ENCODE measurements at regions not wholly inside any gene's neighbourhood (a gene's known extent, or its start where the extent isn't known, plus 50 kb on each side); places are given as distances from the start of the nearest gene placed in this dataset.

- Histone ChIP-seq H3K27me3 (ENCODE audit: control insufficient read depth, insufficient read depth, low read length) (no peaks in the 10 kb centered on the region), H3K56ac (ENCODE audit: extremely low read depth, insufficient read depth, low read length) (no peak overlapping the region), H4K20me1 (ENCODE audit: insufficient read depth, low read length) (no peaks in the 10 kb centered on the region), H3K27ac (ENCODE audit: insufficient read depth, low read length) (no peak overlapping the region), H2AK9ac (replicated peaks; ENCODE audit: low read depth, low read length, poor library complexity) (no peak overlapping the region), H3K18ac (ENCODE audit: low read depth, low read length) (no peak overlapping the region), H3K9ac (ENCODE audit: low read depth, low read length) (no peak overlapping the region), H3K4me1 (ENCODE audit: control insufficient read depth, insufficient read depth, low read length) (no peaks in the 10 kb centered on the region), H2AFZ (replicated peaks; ENCODE audit: low read length, poor library complexity) (no peak overlapping the region), H3K36me3 (ENCODE audit: control insufficient read depth, insufficient read depth, low read length) (no peaks in the 10 kb centered on the region), H3K14ac (replicated peaks; ENCODE audit: low read depth, low read length) (no peak overlapping the region), H3K4me3 (ENCODE audit: insufficient read depth, low read depth, low read length) (no peak overlapping the region), H3K4ac (ENCODE audit: low read depth, low read length) (no peak overlapping the region), H2BK20ac (ENCODE audit: low read depth, low read length) (no peak overlapping the region), H3K23ac (ENCODE audit: low read depth, low read length) (no peak overlapping the region), H4K5ac (ENCODE audit: low read depth, low read length) (no peak overlapping the region), H2BK5ac (ENCODE audit: low read depth, low read length, poor library complexity, severe bottlenecking) (no peak overlapping the region), H3K9me1 (ENCODE audit: insufficient read depth, low read length) (no peaks in the 10 kb centered on the region), H2BK120ac (ENCODE audit: low read depth, low read length) (no peak overlapping the region), H4K8ac (ENCODE audit: low read depth in 2 of 2, low read length in 2 of 2) (no peak overlapping the region), H2BK15ac (ENCODE audit: low read depth, low read length) (no peak overlapping the region), H3K79me1 (ENCODE audit: low read depth in 1 of 2, low read length in 2 of 2) (no peaks in the 10 kb centered on the region), H3K4me2 (ENCODE audit: low read depth, low read length) (no peak overlapping the region), H4K91ac (ENCODE audit: insufficient read depth, low read depth, low read length) (no peak overlapping the region), H3K9me3 (ENCODE audit: control insufficient read depth, insufficient read depth, low read length) (no peaks in the 10 kb centered on the region), H2AK5ac (ENCODE audit: low read depth, low read length) (no peak overlapping the region)
- intact Hi-C loops (cut with micrococcal nuclease) = no loop called here
- WGBS, 2 experiments (ENCODE audit: extremely low coverage in 2 of 2, insufficient read length in 1 of 2) = no CpG with 5 or more reads among the region's 5 CpGs
- no peak for TF ChIP-seq MAFK (IDR thresholded peaks at IDR 0.05; ENCODE audit: low read depth, low read length)
- no peak for TF ChIP-seq POLR2A (IDR thresholded peaks at IDR 0.05; ENCODE audit: low read depth, low read length)
- no peak for TF ChIP-seq CEBPB (IDR thresholded peaks at IDR 0.05; ENCODE audit: low read depth, low read length)
- no peak for TF ChIP-seq MAZ (IDR thresholded peaks at IDR 0.05; ENCODE audit: borderline replicate concordance, low read depth, low read length)
- no peak for TF ChIP-seq CHD1 (IDR thresholded peaks at IDR 0.05; ENCODE audit: low read depth, low read length)
- TF ChIP-seq USF2 (IDR thresholded peaks at IDR 0.05; ENCODE audit: low read depth, low read length) = no peak
- TF ChIP-seq RAD21 (IDR thresholded peaks at IDR 0.05; ENCODE audit: low read length) = no peak
- dilution Hi-C loops (cut with HindIII; ENCODE audit: low sequenced_read_pairs, unreplicated experiment) = no loop called here
- BruUV-seq (replicated peaks) = no TSS peak
- ATAC-seq (ENCODE audit: low read depth) = no peak
- in situ Hi-C loops (cut with MboI; ENCODE audit: low sequenced_read_pairs) = no loop called here
- POLR2A ChIA-PET (ENCODE audit: unreplicated experiment) = no interaction called here
- CTCF ChIA-PET = no interaction called here
- DNase-seq = no peak
Observed at GRCh38 chr9:522190-522589, 307.5 kb downstream of the DOCK8 start.

Measured in IMR-90 (cell line).